Esophagus squamous epithelium (tissue), 5 donors: ENCODE measurements at regions not wholly inside any gene's neighbourhood (a gene's known extent, or its start where the extent isn't known, plus 50 kb on each side); places are given as distances from the start of the nearest gene placed in this dataset.
"Not testable (repeated sequence)": the region's sequence is repeated elsewhere in the genome, so short reads cannot be mapped to it uniquely, and the experiment has no call there.

ENCODE experiments used
- DNase-seq: peaks from one replicate; lab custom pipeline; 2025; lab: John Stamatoyannopoulos, UW
- H3K27ac ChIP-seq, 4 donors: fragments of 200-600 bp; sonication (generic); one replicate each; pipeline ENCODE4 v1.5.1; 2016 to 2019; ENCODE audit warnings: mild to moderate bottlenecking in 1 of 4
- H3K27me3 ChIP-seq, 4 donors: fragments of 200-600 bp; sonication (generic); 1 replicate in 3 of 4; 2 replicates in 1 of 4; pipeline versions ENCODE4 v1.5.1 to v1.6.0; 2017 to 2021; ENCODE audit warnings: antibody characterized with exemption in 1 of 4
- H3K36me3 ChIP-seq, 3 donors: fragments of 200-600 bp; sonication (generic); one replicate each; pipeline ENCODE4 v1.5.1; 2016 to 2019
- H3K4me1 ChIP-seq, 3 donors: fragments of 200-600 bp; sonication (generic); one replicate each; pipeline ENCODE4 v1.5.1; 2017 to 2019
- H3K4me3 ChIP-seq, 4 donors: fragments of 200-600 bp; sonication (generic); 1 replicate in 3 of 4; 2 replicates in 1 of 4; pipeline ENCODE4 v1.5.1; 2016 to 2019; ENCODE audit warnings: mild to moderate bottlenecking in 2 of 4, moderate library complexity in 1 of 4
- H3K9me3 ChIP-seq, 3 donors: fragments of 200-600 bp; sonication (generic); one replicate each; pipeline ENCODE4 v1.5.1; 2016 to 2019
- POLR2A ChIP-seq, 4 donors: fragments of 450-650 bp; IDR thresholded peaks; one replicate each; pipeline ENCODE4 v1.6.1; 2017; ENCODE audit warnings: antibody characterized with exemption in 4 of 4, mild to moderate bottlenecking in 4 of 4, moderate library complexity in 3 of 4
- WGBS, 2 donors: methylation state at CpG; one replicate each; pipeline ENCODE4 v1.1.5; 2018; 5-methylcytosine and 5-hydroxymethylcytosine counted together
- intact Hi-C: fragments of 100-400 bp; cut with DNase I; formaldehyde crosslinking; loops from one replicate; pipeline ENCODE4 v1.15.0; 2022
- TF ChIP-seq, protein P1 (sequence below), 6 experiments: fragments of 450-650 bp in 4 of 6; fragments of 200-600 bp in 2 of 6; sonication (generic) in 2 of 6; IDR thresholded peaks; one replicate each; pipeline ENCODE4 v1.5.1; 2016 to 2019; ENCODE audit warnings: antibody characterized with exemption in 6 of 6, mild to moderate bottlenecking in 4 of 6, moderate library complexity in 4 of 6
- donor health status: DM: yes; HTN: yes; CAD: no.

DNA sequence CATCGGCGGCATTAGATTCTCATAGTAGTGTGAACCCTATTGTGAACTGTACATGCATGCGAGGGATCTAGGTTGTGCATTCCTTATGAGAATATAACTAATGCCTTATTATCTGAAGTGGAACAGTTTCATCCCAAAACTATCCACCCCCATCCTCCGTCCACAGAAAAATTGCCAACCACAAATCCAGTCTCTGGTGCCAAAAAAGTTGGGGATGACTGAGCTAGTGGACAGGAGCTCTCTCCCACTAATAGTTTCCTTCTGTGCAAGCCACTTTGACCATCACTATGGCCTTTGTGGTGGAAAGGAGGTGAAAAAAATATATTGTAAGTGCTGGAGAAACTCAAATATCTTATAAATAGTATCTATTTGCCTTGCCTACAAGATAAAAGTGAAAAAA, 857.8 kb downstream of the DIAPH3 start:
- intact Hi-C loops = no loop called here
- H3K36me3 ChIP-seq = no peaks in the 10 kb centered on the region
- no peaks in the 10 kb centered on the region for H3K9me3 ChIP-seq
- H3K27me3 ChIP-seq = no peaks in the 10 kb centered on the region
- H3K4me3 ChIP-seq = no peak overlapping the region
- H3K27ac ChIP-seq = no peak overlapping the region
- TF ChIP-seq, protein P1, sequence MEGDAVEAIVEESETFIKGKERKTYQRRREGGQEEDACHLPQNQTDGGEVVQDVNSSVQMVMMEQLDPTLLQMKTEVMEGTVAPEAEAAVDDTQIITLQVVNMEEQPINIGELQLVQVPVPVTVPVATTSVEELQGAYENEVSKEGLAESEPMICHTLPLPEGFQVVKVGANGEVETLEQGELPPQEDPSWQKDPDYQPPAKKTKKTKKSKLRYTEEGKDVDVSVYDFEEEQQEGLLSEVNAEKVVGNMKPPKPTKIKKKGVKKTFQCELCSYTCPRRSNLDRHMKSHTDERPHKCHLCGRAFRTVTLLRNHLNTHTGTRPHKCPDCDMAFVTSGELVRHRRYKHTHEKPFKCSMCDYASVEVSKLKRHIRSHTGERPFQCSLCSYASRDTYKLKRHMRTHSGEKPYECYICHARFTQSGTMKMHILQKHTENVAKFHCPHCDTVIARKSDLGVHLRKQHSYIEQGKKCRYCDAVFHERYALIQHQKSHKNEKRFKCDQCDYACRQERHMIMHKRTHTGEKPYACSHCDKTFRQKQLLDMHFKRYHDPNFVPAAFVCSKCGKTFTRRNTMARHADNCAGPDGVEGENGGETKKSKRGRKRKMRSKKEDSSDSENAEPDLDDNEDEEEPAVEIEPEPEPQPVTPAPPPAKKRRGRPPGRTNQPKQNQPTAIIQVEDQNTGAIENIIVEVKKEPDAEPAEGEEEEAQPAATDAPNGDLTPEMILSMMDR (IDR thresholded peaks at IDR 0.05) = no peak
- no peak for TF ChIP-seq POLR2A (IDR thresholded peaks at IDR 0.05)
- 90 to 94% methylated on average over 2 to 4 of the region's 4 CpGs for WGBS, 2 donors
- DNase-seq = no peak
- H3K4me1 ChIP-seq = no peaks in the 10 kb centered on the region

DNA sequence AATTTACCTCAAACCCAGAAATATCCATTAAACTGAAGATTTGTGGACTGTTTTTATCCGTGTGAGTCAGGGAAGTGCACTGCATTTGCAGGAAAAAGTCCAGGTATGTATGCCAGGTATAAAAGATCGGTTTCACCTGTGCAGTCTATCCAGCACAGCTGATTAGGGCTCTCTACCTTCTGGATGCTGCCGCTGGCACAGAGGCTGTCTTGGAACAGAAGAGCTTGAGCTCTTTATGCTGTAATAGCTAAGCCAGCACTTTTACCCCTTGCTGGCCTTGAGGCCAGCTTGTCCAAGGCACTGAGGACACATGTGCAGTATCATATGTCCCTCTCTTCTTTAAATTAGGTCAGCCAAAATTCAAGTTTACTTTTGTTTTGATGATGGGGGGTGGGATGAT, 851.0 kb downstream of the DIAPH3 start:
- WGBS, 2 donors = 69 to 70% methylated on average over 2 to 3 of the region's 3 CpGs
- intact Hi-C loops = no loop called here
- H3K27ac ChIP-seq = no peak overlapping the region

DNA sequence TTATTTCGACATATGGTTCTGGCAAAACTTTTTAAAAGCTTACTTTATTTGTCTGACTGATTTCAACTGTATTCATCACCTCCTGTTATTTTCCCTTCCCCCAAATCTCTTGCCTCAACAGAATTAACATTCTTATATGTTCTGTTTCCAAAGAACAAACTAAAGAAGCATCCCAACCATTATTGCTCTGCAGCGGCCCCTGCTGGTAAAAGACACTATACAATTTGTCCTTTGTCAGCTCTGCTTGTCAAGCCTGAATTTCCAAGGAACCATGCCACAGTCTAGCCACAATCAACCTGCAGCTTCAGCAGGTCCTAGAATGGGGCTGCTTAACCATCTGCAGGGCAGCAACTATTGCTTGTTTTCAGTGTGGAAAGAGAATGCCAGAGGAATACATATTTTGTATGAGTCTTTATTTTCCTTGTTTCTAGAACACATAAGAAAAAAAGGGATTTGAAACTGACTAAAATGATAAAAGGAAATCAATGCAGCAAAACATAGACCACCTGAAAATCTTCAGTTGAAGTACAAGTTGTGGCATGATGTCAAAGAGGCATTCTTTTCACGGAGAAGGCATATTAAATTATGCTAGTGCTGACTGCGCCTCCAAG, 845.3 kb downstream of the DIAPH3 start:
- no peak for DNase-seq
- no peaks in the 10 kb centered on the region for H3K27me3 ChIP-seq
- no peak overlapping the region for H3K27ac ChIP-seq
- no peaks in the 10 kb centered on the region for H3K4me1 ChIP-seq
- TF ChIP-seq POLR2A (IDR thresholded peaks at IDR 0.05) = no peak
- TF ChIP-seq, protein P1 (IDR thresholded peaks at IDR 0.05) = peak in 5 of 6 experiments; percentile 30 to 71 (median 59)
- H3K4me3 ChIP-seq = no peak overlapping the region
- no peaks in the 10 kb centered on the region for H3K36me3 ChIP-seq
- intact Hi-C loops = no loop called here
- no peaks in the 10 kb centered on the region for H3K9me3 ChIP-seq
- WGBS, 2 donors = 47 to 49% methylated on average over 4 of the region's 4 CpGs

More for the DNA sequence above, 851.0 kb downstream of the DIAPH3 start:
- Histone ChIP-seq H3K27me3 (no peaks in the 10 kb centered on the region), H3K4me1 (no peaks in the 10 kb centered on the region), H3K9me3 (no peaks in the 10 kb centered on the region), H3K36me3 (no peaks in the 10 kb centered on the region), H3K4me3 (no peak overlapping the region)
- no peak for TF ChIP-seq POLR2A (IDR thresholded peaks at IDR 0.05)
- TF ChIP-seq, protein P1 (IDR thresholded peaks at IDR 0.05) = no peak
- DNase-seq = no peak

DNA sequence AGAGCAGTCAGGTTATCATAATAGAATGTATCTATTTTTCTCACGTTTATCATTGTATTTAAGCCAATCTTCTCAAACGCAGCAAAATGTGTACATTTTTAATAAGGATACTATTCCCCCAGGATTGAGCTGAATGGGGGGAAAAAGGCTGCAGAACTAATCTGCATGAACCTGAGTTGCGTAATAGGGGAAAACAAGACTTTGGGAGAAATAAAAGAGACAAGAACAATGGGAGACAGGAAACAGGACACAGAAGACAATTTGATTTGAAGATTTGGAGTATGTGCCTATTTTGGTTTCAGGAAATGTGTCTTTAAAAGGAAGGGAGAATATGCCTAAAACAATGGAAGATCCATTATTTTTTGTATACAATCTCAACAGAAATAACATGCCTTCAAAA, 844.5 kb downstream of the DIAPH3 start:
- Histone ChIP-seq H3K36me3 (no peaks in the 10 kb centered on the region), H3K27ac (no peak overlapping the region), H3K4me3 (no peak overlapping the region), H3K9me3 (no peaks in the 10 kb centered on the region), H3K27me3 (no peaks in the 10 kb centered on the region), H3K4me1 (no peaks in the 10 kb centered on the region)
- intact Hi-C loops = no loop called here
- no peak for DNase-seq
- no peak for TF ChIP-seq POLR2A (IDR thresholded peaks at IDR 0.05)
- TF ChIP-seq, protein P1 (IDR thresholded peaks at IDR 0.05) = no peak
- 56 to 69% methylated on average over 3 of the region's 3 CpGs for WGBS, 2 donors

DNA sequence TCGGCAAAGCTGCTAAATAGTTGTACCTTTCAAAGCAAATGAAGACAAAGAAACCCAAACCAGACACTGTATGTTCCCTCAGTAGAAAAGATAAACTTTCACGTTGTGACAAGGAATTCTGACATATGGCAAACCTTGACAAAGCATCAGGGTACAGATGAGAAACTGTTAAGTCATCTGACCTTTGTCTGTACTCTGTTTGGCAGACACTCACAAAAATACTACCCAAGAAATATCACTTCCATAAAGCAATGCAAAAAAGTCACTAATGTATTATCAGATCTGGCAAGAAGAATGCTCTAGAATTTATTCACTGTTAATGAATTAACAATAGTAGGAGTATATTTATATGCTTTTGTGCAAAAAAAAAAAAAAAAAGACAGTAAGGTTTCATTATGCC, 843.7 kb downstream of the DIAPH3 start:
- TF ChIP-seq, protein P1 (IDR thresholded peaks at IDR 0.05) = no peak
- no peak for TF ChIP-seq POLR2A (IDR thresholded peaks at IDR 0.05)
- Histone ChIP-seq H3K4me1 (no peaks in the 10 kb centered on the region), H3K9me3 (no peaks in the 10 kb centered on the region), H3K4me3 (no peak overlapping the region), H3K27me3 (no peaks in the 10 kb centered on the region), H3K36me3 (no peaks in the 10 kb centered on the region), H3K27ac (no peak overlapping the region)
- intact Hi-C loops = no loop called here
- 43 to 47% methylated on average over 2 of the region's 2 CpGs for WGBS, 2 donors
- DNase-seq = no peak

DNA sequence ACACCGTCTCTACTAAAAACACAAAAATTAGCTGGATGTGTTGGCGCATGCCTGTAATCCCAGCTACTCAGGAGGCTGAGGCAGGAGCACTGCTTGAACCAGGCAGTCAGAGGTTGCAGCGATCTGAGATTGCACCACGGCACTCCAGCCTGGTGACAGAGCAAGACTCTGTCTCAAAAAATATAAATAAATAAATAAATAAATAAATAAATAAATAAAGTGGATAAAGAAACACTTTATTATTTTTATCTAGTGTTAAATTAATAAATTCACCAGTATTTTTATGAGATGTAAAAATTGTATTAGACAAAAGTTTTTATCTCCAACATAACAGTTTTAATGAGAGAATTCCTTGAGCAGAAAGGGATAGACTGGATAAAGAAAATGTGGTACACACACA, 839.3 kb downstream of the DIAPH3 start:
- H3K9me3 ChIP-seq, intact Hi-C loops: not testable (repeated sequence)
- WGBS, 2 donors = 85 to 87% methylated on average over 4 of the region's 4 CpGs

More for the DNA sequence above, 839.3 kb downstream of the DIAPH3 start:
- not testable (repeated sequence) for H3K4me3 ChIP-seq, H3K27me3 ChIP-seq, H3K4me1 ChIP-seq, H3K36me3 ChIP-seq, H3K27ac ChIP-seq, DNase-seq
